ENCODE measurements at regions not wholly inside any gene's neighbourhood (a gene's known extent, or its start where the extent isn't known, plus 50 kb on each side); places are given as distances from the start of the nearest gene placed in this dataset.

DNA sequence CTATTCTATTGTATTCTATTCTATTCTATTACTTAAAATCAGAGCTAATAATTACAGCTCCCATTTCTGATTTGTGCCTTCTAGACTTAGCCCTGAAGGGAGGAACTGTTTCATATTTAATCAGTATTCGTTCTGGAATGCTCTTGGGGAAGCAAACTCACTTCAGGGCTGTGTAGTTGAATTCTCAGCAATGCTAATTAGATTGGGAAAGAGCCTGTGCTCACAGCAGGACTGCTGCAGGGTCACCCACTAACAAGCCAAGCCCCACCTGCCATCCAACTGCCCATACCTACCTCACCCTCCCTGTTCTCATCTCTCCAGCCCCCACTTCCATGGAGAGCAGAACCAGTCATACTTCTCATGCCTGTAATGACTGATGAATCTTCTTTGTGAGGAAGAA lies 464.2 kb downstream of the PTPRU start:
- Histone ChIP-seq H3K27ac (ENCODE audit: low read depth, low read length) (no peak overlapping the region), H3K4me1 (ENCODE audit: control insufficient read depth in 1 of 2, insufficient read depth in 2 of 2, low read length in 2 of 2) (peaks cover 3 to 9% of the 10 kb centered on the region in 2 experiments; a peak in 2 of 4 replicates), H3K4me2 (ENCODE audit: low read length) (no peak overlapping the region), H4K20me1 (ENCODE audit: insufficient read depth) (no peaks in the 10 kb centered on the region), H3K36me3 (ENCODE audit: control insufficient read depth in 1 of 2, insufficient read depth in 2 of 2, low read length in 2 of 2) (no peaks in the 10 kb centered on the region), H2AFZ (ENCODE audit: low read depth, low read length, poor library complexity, severe bottlenecking) (no peak overlapping the region), H3K9ac (ENCODE audit: low read length) (no peak overlapping the region), H3K27me3 (ENCODE audit: insufficient read depth, low read length) (peaks cover 18% of the 10 kb centered on the region), H3K4me3 (replicated peaks in 1 of 2; ENCODE audit: low read depth in 1 of 2, low read length in 2 of 2) (no peak overlapping the region), H3K9me2 (ENCODE audit: insufficient read depth) (no peaks in the 10 kb centered on the region), H3K9me3 (ENCODE audit: control insufficient read depth in 1 of 2, insufficient read depth in 1 of 2, low read depth in 1 of 2, low read length in 2 of 2) (no peaks in the 10 kb centered on the region), H3K79me2 (ENCODE audit: insufficient read depth, low read length) (no peaks in the 10 kb centered on the region)
- RAD21 ChIA-PET (ENCODE audit: low non-redundant PET in 1 of 2, low total read pairs in 2 of 2, uncharacterized antibody in 2 of 2, unreplicated experiment in 2 of 2): no interaction called here
- intact Hi-C loops (cut with micrococcal nuclease): loop anchor here (5.0 to 10.0 kb wide), 3 partner anchors 144 to 463 kb away; partner anchors contain the start of gene PTPRU
- CTCF ChIA-PET: interaction anchor here (1.2 kb wide), 1 partner anchor 11 kb away, joined by 3 read pairs; no protein-coding TSS in a partner anchor
- DNase-seq (ENCODE audit: low read depth, low spot score): no peak
- POLR2A ChIA-PET: no interaction called here
- no peak for TF ChIP-seq SP1 (IDR thresholded peaks at IDR 0.05; ENCODE audit: low read depth)
- TF ChIP-seq EZH2 (IDR thresholded peaks at IDR 0.05): no peak
- TF ChIP-seq, protein P1, sequence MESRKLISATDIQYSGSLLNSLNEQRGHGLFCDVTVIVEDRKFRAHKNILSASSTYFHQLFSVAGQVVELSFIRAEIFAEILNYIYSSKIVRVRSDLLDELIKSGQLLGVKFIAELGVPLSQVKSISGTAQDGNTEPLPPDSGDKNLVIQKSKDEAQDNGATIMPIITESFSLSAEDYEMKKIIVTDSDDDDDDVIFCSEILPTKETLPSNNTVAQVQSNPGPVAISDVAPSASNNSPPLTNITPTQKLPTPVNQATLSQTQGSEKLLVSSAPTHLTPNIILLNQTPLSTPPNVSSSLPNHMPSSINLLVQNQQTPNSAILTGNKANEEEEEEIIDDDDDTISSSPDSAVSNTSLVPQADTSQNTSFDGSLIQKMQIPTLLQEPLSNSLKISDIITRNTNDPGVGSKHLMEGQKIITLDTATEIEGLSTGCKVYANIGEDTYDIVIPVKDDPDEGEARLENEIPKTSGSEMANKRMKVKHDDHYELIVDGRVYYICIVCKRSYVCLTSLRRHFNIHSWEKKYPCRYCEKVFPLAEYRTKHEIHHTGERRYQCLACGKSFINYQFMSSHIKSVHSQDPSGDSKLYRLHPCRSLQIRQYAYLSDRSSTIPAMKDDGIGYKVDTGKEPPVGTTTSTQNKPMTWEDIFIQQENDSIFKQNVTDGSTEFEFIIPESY (IDR thresholded peaks at IDR 0.05; ENCODE audit: extremely low read depth, insufficient replicate concordance, low read length): no peak
- TF ChIP-seq POLR2A (IDR thresholded peaks at IDR 0.05; ENCODE audit: borderline replicate concordance, extremely low read depth, insufficient read depth, insufficient read length): no peak
- TF ChIP-seq, protein P2, sequence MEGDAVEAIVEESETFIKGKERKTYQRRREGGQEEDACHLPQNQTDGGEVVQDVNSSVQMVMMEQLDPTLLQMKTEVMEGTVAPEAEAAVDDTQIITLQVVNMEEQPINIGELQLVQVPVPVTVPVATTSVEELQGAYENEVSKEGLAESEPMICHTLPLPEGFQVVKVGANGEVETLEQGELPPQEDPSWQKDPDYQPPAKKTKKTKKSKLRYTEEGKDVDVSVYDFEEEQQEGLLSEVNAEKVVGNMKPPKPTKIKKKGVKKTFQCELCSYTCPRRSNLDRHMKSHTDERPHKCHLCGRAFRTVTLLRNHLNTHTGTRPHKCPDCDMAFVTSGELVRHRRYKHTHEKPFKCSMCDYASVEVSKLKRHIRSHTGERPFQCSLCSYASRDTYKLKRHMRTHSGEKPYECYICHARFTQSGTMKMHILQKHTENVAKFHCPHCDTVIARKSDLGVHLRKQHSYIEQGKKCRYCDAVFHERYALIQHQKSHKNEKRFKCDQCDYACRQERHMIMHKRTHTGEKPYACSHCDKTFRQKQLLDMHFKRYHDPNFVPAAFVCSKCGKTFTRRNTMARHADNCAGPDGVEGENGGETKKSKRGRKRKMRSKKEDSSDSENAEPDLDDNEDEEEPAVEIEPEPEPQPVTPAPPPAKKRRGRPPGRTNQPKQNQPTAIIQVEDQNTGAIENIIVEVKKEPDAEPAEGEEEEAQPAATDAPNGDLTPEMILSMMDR (IDR thresholded peaks at IDR 0.05 in 2 of 3, conservative IDR thresholded peaks at IDR 0.05 in 1 of 3; ENCODE audit: borderline replicate concordance in 1 of 3, insufficient read depth in 1 of 3, low read depth in 2 of 3, low read length in 2 of 3): no peak
- no peak for TF ChIP-seq POLR2AphosphoS5 (IDR thresholded peaks at IDR 0.05; ENCODE audit: low read depth, low read length)
- no peak for TF ChIP-seq SRF (IDR thresholded peaks at IDR 0.05; ENCODE audit: low read depth)
- TF ChIP-seq, protein P3, sequence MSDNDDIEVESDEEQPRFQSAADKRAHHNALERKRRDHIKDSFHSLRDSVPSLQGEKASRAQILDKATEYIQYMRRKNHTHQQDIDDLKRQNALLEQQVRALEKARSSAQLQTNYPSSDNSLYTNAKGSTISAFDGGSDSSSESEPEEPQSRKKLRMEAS (IDR thresholded peaks at IDR 0.05): no peak
- TF ChIP-seq, protein P4, sequence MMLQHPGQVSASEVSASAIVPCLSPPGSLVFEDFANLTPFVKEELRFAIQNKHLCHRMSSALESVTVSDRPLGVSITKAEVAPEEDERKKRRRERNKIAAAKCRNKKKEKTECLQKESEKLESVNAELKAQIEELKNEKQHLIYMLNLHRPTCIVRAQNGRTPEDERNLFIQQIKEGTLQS (IDR thresholded peaks at IDR 0.05): no peak
- no peak for TF ChIP-seq SIN3A (IDR thresholded peaks at IDR 0.05; ENCODE audit: low read depth)
- TF ChIP-seq JUND (IDR thresholded peaks at IDR 0.05): no peak
- TF ChIP-seq ZNF274 (IDR thresholded peaks at IDR 0.05; ENCODE audit: low read depth, low read length): no peak
- TF ChIP-seq ZFX (IDR thresholded peaks at IDR 0.05): no peak
- no peak for TF ChIP-seq EGR1 (IDR thresholded peaks at IDR 0.05; ENCODE audit: low read depth)
- TF ChIP-seq CEBPB (IDR thresholded peaks at IDR 0.05; ENCODE audit: low read depth): no peak
- no peak for TF ChIP-seq RAD21 (IDR thresholded peaks at IDR 0.05; ENCODE audit: low read depth)
- no peak for TF ChIP-seq YY1 (IDR thresholded peaks at IDR 0.05; ENCODE audit: extremely low read depth, insufficient replicate concordance, low read depth, low read length)
- no peak for TF ChIP-seq CBX3 (IDR thresholded peaks at IDR 0.05; ENCODE audit: low read depth)
- no peak for TF ChIP-seq TCF7L2 (IDR thresholded peaks at IDR 0.05; ENCODE audit: borderline replicate concordance, extremely low read depth, insufficient read depth, insufficient read length)
- BruUV-seq (replicated peaks): no TSS peak
- ATAC-seq: no peak

All from HCT116 (cell line).